Thoracic aorta (tissue), 2 donors: ENCODE measurements at regions not wholly inside any gene's neighbourhood (a gene's known extent, or its start where the extent isn't known, plus 50 kb on each side); places are given as distances from the start of the nearest gene placed in this dataset.

Experiments
- ATAC-seq: fragments of 150-250 bp; one replicate; pipeline ENCODE4 v1.8.0; 2017; ENCODE audit warnings: low read depth; ENCODE audit not compliant: insufficient number of reproducible peaks, low FRiP score
- DNase-seq: peaks from one replicate; pipeline ENCODE4 v3.0.0-alpha.2; 2020; ENCODE audit warnings: low spot score
- H3K27ac ChIP-seq, 2 donors: fragments of 200-600 bp; sonication (generic); 1 replicate in 1 of 2; 2 replicates in 1 of 2; pipeline ENCODE4 v1.5.1; 2016; ENCODE audit warnings: mild to moderate bottlenecking in 2 of 2, moderate library complexity in 2 of 2
- H3K27me3 ChIP-seq: fragments of 200-600 bp; sonication (generic); replicated peaks from 2 replicates; pipeline ENCODE4 v1.6.0; 2016; ENCODE audit warnings: mild to moderate bottlenecking; ENCODE audit not compliant: insufficient read depth
- H3K36me3 ChIP-seq: fragments of 200-600 bp; sonication (generic); one replicate; pipeline ENCODE4 v1.5.1; 2016
- H3K4me1 ChIP-seq, 2 donors: fragments of 200-600 bp; sonication (generic); 1 replicate in 1 of 2; 2 replicates in 1 of 2; pipeline versions ENCODE4 v1.5.1 to v1.6.0; 2016; ENCODE audit warnings: low read depth in 2 of 2, mild to moderate bottlenecking in 1 of 2; ENCODE audit not compliant: control insufficient read depth in 1 of 2
- H3K4me3 ChIP-seq: fragments of 200-600 bp; sonication (generic); 2 replicates; pipeline ENCODE4 v1.5.1; 2016; ENCODE audit warnings: mild to moderate bottlenecking
- H3K9me3 ChIP-seq: fragments of 200-600 bp; sonication (generic); 2 replicates; pipeline ENCODE4 v1.5.1; 2016
- TF ChIP-seq, protein P1 (sequence below): fragments of 200-600 bp; sonication (generic); IDR thresholded peaks from one replicate; pipeline ENCODE4 v1.5.1; 2019; ENCODE audit warnings: antibody characterized with exemption

DNA sequence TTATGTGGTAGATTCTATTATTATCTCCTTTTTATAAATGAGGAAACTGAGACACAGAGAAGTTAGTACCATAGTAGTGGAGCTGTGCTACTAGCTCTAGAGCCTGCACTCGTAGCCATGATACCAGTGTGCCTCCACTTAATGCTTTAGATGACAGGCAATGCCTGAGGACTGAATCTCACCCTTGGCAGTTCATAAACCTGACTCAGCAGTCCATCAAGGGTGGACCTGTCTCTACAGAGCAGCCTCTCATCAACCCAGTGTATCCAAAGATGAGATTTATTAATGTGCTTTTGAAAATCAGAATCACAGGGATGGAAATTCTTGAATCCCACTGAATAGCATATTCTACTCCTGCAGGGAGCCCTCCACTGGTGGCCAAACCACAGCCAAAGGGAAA, 483.2 kb upstream of the DIPK2B start:
- Histone ChIP-seq H3K4me1 (no peaks in the 10 kb centered on the region), H3K36me3 (no peaks in the 10 kb centered on the region), H3K4me3 (no peak overlapping the region), H3K27ac (no peak overlapping the region), H3K9me3 (no peaks in the 10 kb centered on the region), H3K27me3 (no peaks in the 10 kb centered on the region)
- no peak for DNase-seq
- TF ChIP-seq, protein P1, sequence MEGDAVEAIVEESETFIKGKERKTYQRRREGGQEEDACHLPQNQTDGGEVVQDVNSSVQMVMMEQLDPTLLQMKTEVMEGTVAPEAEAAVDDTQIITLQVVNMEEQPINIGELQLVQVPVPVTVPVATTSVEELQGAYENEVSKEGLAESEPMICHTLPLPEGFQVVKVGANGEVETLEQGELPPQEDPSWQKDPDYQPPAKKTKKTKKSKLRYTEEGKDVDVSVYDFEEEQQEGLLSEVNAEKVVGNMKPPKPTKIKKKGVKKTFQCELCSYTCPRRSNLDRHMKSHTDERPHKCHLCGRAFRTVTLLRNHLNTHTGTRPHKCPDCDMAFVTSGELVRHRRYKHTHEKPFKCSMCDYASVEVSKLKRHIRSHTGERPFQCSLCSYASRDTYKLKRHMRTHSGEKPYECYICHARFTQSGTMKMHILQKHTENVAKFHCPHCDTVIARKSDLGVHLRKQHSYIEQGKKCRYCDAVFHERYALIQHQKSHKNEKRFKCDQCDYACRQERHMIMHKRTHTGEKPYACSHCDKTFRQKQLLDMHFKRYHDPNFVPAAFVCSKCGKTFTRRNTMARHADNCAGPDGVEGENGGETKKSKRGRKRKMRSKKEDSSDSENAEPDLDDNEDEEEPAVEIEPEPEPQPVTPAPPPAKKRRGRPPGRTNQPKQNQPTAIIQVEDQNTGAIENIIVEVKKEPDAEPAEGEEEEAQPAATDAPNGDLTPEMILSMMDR: no peak
- ATAC-seq: no peak

DNA sequence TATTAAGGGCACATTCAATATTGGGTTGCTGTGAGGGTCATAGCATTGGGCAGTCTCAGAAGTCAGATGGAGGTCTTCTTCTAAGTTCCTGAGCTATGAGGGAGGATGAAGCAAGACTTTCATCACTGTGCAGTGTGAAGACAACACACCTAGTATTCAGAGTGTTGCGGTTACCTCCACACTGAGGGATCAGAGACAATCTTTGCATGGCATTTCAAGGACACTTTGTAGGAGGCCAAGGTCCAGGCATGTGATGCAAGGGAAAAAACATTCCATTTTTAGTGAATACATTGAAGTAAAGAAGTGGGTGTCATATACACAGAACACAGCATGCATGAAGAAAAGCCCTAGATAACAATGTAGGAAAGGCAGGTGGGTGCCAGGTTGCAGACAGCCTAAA, 481.2 kb upstream of the DIPK2B start:
- H3K27me3 ChIP-seq: no peaks in the 10 kb centered on the region
- no peak for ATAC-seq
- H3K9me3 ChIP-seq: no peaks in the 10 kb centered on the region
- no peaks in the 10 kb centered on the region for H3K4me1 ChIP-seq
- H3K36me3 ChIP-seq: no peaks in the 10 kb centered on the region
- H3K27ac ChIP-seq: no peak overlapping the region
- no peak overlapping the region for H3K4me3 ChIP-seq
- no peak for DNase-seq
- TF ChIP-seq, protein P1: no peak

DNA sequence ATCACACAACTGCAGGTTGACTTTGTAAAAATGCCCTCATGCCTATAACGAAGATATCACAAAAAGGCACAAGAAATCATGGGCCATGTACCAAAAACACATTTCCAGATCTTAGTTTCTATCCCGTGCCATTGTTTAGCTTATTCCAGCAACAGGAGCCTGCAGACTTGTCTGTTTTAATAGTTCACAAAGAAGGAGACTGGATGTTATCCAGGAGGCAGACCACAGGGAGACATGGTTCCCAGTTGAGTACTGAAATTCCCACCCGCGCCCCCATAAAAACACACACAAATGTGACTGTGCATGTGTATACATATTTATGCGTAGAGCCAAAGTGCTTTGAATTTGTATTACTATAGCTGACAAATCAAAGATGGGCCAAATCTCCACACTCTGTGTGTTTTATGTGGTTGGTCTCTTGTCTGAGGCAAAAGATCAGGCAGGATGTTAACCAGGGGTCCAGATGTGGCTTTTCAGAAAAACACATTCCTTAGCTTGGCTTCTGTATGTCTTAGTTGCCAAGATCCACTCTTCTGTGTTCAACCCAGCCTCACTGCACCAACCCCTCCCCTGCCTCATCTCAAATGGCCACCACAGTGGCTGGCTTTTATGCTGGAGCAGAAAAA, 469.2 kb upstream of the DIPK2B start:
- Histone ChIP-seq H3K27ac (no peak overlapping the region), H3K27me3 (no peaks in the 10 kb centered on the region), H3K4me1 (no peaks in the 10 kb centered on the region), H3K4me3 (no peak overlapping the region), H3K9me3 (no peaks in the 10 kb centered on the region), H3K36me3 (no peaks in the 10 kb centered on the region)
- no peak for ATAC-seq
- TF ChIP-seq, protein P1: no peak
- DNase-seq: no peak

DNA sequence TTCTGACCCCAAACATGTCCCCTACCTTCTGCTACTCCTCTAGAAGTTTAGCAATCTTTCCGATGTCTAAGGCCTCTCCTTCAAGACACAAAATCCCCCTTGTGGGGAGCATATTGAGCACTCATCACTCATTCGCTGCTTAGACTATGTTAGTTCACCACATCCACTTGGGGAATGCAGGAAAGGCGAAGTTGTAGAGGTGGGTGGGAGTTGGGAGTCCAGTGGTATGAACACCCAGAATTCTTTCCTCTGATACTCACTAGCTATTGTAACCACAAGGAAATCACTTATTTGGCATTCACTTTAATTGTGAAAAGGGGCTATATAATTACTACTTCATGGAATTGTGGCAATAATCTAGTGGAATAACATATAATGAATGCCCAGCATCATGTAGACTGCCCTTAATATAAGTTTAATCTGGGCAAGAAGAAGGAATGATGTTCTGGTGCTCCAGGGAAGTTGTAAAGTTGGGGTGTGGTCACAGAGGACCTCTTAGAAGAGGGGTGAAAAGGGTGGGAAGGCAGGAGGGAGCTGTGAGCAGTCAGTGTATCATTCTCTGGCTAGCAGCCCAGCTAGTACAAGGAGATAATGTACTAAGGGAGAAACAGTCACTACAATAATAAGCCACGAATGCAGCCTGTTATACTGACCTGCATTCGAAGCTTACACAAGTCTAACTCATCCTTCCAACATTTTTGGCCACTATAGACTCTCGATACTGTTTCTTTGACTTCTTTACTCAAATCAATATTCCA, 468.2 kb upstream of the DIPK2B start:
- no peaks in the 10 kb centered on the region for H3K4me1 ChIP-seq
- TF ChIP-seq, protein P1: no peak
- DNase-seq (no peak), ATAC-seq (no peak)
- no peak overlapping the region for H3K27ac ChIP-seq
- no peak overlapping the region for H3K4me3 ChIP-seq
- no peaks in the 10 kb centered on the region for H3K27me3 ChIP-seq
- H3K36me3 ChIP-seq: no peaks in the 10 kb centered on the region
- H3K9me3 ChIP-seq: no peaks in the 10 kb centered on the region

DNA sequence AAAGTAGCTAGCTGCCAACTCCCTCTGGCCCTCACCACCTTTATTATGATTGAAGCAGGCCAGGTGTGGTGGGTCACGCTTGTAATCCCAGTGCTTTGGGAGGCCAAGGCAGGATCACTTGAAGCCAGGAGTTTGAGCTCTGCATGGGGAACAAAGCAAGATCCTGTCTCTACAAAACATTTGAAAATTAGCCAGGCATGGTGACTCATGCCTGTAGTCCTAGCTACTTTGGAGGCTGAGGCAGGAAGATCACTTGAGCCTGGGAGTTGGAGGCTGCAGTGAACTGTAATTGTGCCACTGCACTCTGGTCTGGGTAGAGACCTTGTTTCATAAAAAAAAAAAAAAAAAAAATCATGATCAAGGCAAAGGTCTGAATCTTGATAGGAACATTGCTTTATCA, 467.0 kb upstream of the DIPK2B start:
- Histone ChIP-seq H3K4me1 (no peaks in the 10 kb centered on the region), H3K27ac (no peak overlapping the region), H3K4me3 (no peak overlapping the region), H3K9me3 (no peaks in the 10 kb centered on the region), H3K36me3 (no peaks in the 10 kb centered on the region), H3K27me3 (no peaks in the 10 kb centered on the region)
- TF ChIP-seq, protein P1: no peak
- ATAC-seq (no peak), DNase-seq (no peak)
